Testis (tissue), 2 donors: ENCODE measurements at regions not wholly inside any gene's neighbourhood (a gene's known extent, or its start where the extent isn't known, plus 50 kb on each side); places are given as distances from the start of the nearest gene placed in this dataset.

Source experiments
- CTCF ChIP-seq, 3 experiments: fragments of 450-650 bp in 2 of 3; fragments of 200-600 bp in 1 of 3; sonication (generic) in 1 of 3; IDR thresholded peaks; one replicate each; pipeline ENCODE4 v1.5.1; 2016 to 2019; ENCODE audit warnings: antibody characterized with exemption in 3 of 3, mild to moderate bottlenecking in 2 of 3, moderate library complexity in 1 of 3
- POLR2A ChIP-seq: fragments of 450-650 bp; IDR thresholded peaks from one replicate; pipeline ENCODE4 v1.6.1; 2017; ENCODE audit warnings: antibody characterized with exemption, mild to moderate bottlenecking, moderate library complexity

GRCh38 chrX:39582091-39582490 is 515.7 kb downstream of the BCOR start:
- TF ChIP-seq CTCF (IDR thresholded peaks at IDR 0.05) (no peak), POLR2A (no peak)
